HEK293 (cell line): ENCODE measurements at regions not wholly inside any gene's neighbourhood (a gene's known extent, or its start where the extent isn't known, plus 50 kb on each side); places are given as distances from the start of the nearest gene placed in this dataset.

Source experiments
- CTCF ChIA-PET: fragments of 350-600 bp; formaldehyde crosslinking; extraction: SDS; loops from one replicate; lab custom pipeline; 2021; ENCODE audit warnings: antibody characterized with exemption; lab: Yijun Ruan, JAX
- POLR2A ChIA-PET: fragments of 300-600 bp; formaldehyde crosslinking; extraction: SDS; loops from one replicate; lab custom pipeline; 2020; ENCODE audit warnings: antibody characterized with exemption, inconsistent platforms; lab: Yijun Ruan, JAX
- H3K27ac ChIP-seq: fragments of 200-500 bp; sonication (Bioruptor generic); 2 replicates; pipeline ENCODE4 v1.5.1; 2014; ENCODE audit warnings: low read depth, low read length, control low read depth, inconsistent platforms; ENCODE audit errors: extremely low read depth
- H3K36me3 ChIP-seq, 2 experiments: fragments of 200-500 bp in 1 of 2; sonication (Bioruptor generic) in 1 of 2; 1 replicate in 1 of 2; 2 replicates in 1 of 2; pipeline ENCODE4 v1.5.1; 2014 to 2017; ENCODE audit warnings: inconsistent platforms in 2 of 2, low read length in 2 of 2; ENCODE audit not compliant: control insufficient read depth in 2 of 2, insufficient read depth in 1 of 2
- H3K4me1 ChIP-seq: fragments of 200-500 bp; sonication (Bioruptor generic); 2 replicates; pipeline ENCODE4 v1.5.1; 2014; ENCODE audit warnings: mild to moderate bottlenecking, low read length, inconsistent platforms; ENCODE audit not compliant: control insufficient read depth, insufficient read depth
- H3K4me3 ChIP-seq: 2 replicates; pipeline ENCODE4 v1.5.1; 2011; ENCODE audit warnings: low read depth, mild to moderate bottlenecking, control low read depth, low read length, moderate library complexity
- H3K9me3 ChIP-seq: fragments of 200-500 bp; sonication (Bioruptor generic); 2 replicates; pipeline ENCODE4 v1.5.1; 2014; ENCODE audit warnings: low read depth, low read length, inconsistent platforms; ENCODE audit not compliant: control insufficient read depth, insufficient read depth
- MZF1 ChIP-seq: fragments of 450-650 bp; formaldehyde crosslinking; IDR thresholded peaks from 2 replicates; pipeline ENCODE4 v1.5.1; 2017; ENCODE audit warnings: missing biosample characterization, missing genetic modification characterization, borderline replicate concordance
- SP2 ChIP-seq: fragments of 450-650 bp; formaldehyde crosslinking; IDR thresholded peaks from 2 replicates; pipeline ENCODE4 v1.5.1; 2016; ENCODE audit warnings: missing biosample characterization, missing genetic modification characterization
- SP7 ChIP-seq: fragments of 450-650 bp; formaldehyde crosslinking; IDR thresholded peaks from 2 replicates; pipeline ENCODE4 v1.5.1; 2016; ENCODE audit warnings: missing biosample characterization, missing genetic modification characterization
- ZNF155 ChIP-seq: fragments of 450-650 bp; formaldehyde crosslinking; IDR thresholded peaks from 2 replicates; pipeline ENCODE4 v1.5.1; 2016; ENCODE audit warnings: missing biosample characterization, missing genetic modification characterization
- ZNF2 ChIP-seq: fragments of 450-650 bp; formaldehyde crosslinking; IDR thresholded peaks from 2 replicates; pipeline ENCODE4 v1.5.1; 2016; ENCODE audit warnings: missing biosample characterization, missing genetic modification characterization
- ZNF341 ChIP-seq: fragments of 450-650 bp; formaldehyde crosslinking; IDR thresholded peaks from 2 replicates; pipeline ENCODE4; 2016; ENCODE audit warnings: low read depth, missing biosample characterization, missing genetic modification characterization
- ZNF555 ChIP-seq: fragments of 450-650 bp; formaldehyde crosslinking; conservative IDR thresholded peaks from 2 replicates; pipeline ENCODE4 v1.5.1; 2017; ENCODE audit warnings: missing biosample characterization, mild to moderate bottlenecking, missing genetic modification characterization, inconsistent platforms
- ZNF629 ChIP-seq: fragments of 450-650 bp; formaldehyde crosslinking; IDR thresholded peaks from 2 replicates; pipeline ENCODE4 v1.5.1; 2017; ENCODE audit warnings: missing biosample characterization, missing genetic modification characterization
- ZNF707 ChIP-seq: fragments of 450-650 bp; formaldehyde crosslinking; IDR thresholded peaks from 2 replicates; pipeline ENCODE4 v1.5.1; 2016; ENCODE audit warnings: missing biosample characterization, missing genetic modification characterization
- ZNF747 ChIP-seq: fragments of 450-650 bp; formaldehyde crosslinking; IDR thresholded peaks from 2 replicates; pipeline ENCODE4 v1.5.1; 2016; ENCODE audit warnings: missing biosample characterization, missing genetic modification characterization
- ZNF768 ChIP-seq: fragments of 450-650 bp; formaldehyde crosslinking; IDR thresholded peaks from 2 replicates; pipeline ENCODE4 v1.5.1; 2018; ENCODE audit warnings: missing biosample characterization, mild to moderate bottlenecking, missing genetic modification characterization
- ZNF792 ChIP-seq: fragments of 450-650 bp; formaldehyde crosslinking; IDR thresholded peaks from 2 replicates; pipeline ENCODE4 v1.5.1; 2016; ENCODE audit warnings: missing biosample characterization, missing genetic modification characterization
- ZNF837 ChIP-seq: fragments of 450-650 bp; formaldehyde crosslinking; IDR thresholded peaks from 2 replicates; pipeline ENCODE4 v1.5.1; 2016; ENCODE audit warnings: missing biosample characterization, missing genetic modification characterization
- TF ChIP-seq, protein P1 (sequence below): fragments of 450-650 bp; formaldehyde crosslinking; IDR thresholded peaks from 2 replicates; pipeline ENCODE4 v1.5.1; 2016; ENCODE audit warnings: missing biosample characterization, missing genetic modification characterization
- TF ChIP-seq, protein P2 (sequence below): fragments of 450-650 bp; formaldehyde crosslinking; IDR thresholded peaks from 2 replicates; pipeline ENCODE4 v1.5.1; 2016; ENCODE audit warnings: missing biosample characterization, missing genetic modification characterization
- TF ChIP-seq, protein P3 (sequence below): fragments of 450-650 bp; formaldehyde crosslinking; IDR thresholded peaks from 2 replicates; pipeline ENCODE4 v1.5.1; 2016; ENCODE audit warnings: missing biosample characterization, missing genetic modification characterization

DNA sequence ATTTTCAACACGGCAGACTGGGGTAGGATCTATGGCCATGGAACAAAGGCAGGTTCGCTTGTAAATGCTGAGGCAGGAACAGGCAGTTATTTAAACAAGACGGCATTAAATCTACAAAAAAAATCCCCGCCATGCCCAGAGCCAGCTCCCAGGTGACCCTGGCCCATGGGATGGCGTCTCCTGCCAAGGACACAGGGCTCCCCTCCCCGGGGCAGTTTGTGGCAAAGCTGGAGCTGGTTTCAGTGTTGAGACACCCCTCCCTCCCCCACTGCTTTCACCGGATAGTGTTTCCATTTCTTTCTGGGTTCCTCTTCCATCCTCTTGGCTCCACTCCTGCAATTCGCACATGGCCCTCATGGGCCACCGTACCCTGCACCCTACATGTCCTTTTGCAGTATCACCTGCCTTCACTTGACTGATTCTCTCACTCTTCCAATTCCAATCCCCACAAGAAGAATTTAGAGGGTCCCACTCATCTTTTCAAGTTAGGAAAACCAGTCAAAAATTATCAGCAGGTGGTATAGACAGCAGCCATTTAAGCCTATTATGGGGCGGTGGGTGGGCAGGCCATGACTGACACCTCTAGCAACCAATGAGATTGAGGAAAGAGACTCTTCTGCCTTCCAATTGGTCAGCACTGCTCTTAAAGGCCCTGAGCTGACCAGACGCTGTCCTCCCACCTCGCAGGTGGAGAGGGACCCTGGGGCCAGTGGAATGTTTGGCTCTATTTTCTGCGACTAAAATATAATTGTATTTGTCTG lies 52.0 kb downstream of the OLIG1 start:
- POLR2A ChIA-PET: interaction anchor here (0.5 kb wide), 1 partner anchor 301 kb away, joined by 4 read pairs; no protein-coding TSS in a partner anchor
- H3K4me3 ChIP-seq: no peak overlapping the region
- no peak overlapping the region for H3K27ac ChIP-seq
- no peaks in the 10 kb centered on the region for H3K9me3 ChIP-seq
- CTCF ChIA-PET: interaction anchor here (0.6 to 3.6 kb wide), 3 partner anchors 127 to 300 kb away, joined by 3 to 21 read pairs (median 4); no protein-coding TSS in a partner anchor
- no peak for TF ChIP-seq ZNF747 (tag by site-specific recombination)
- TF ChIP-seq ZNF341: peak; percentile 50; the same call in 1 of the 2 replicates
- no peak for TF ChIP-seq MZF1
- TF ChIP-seq, all 188 proteins: peak for 1
- Histone ChIP-seq H3K4me1 (no peaks in the 10 kb centered on the region; the same call in 1 of the 2 replicates), H3K36me3 (no peaks in the 10 kb centered on the region)

DNA sequence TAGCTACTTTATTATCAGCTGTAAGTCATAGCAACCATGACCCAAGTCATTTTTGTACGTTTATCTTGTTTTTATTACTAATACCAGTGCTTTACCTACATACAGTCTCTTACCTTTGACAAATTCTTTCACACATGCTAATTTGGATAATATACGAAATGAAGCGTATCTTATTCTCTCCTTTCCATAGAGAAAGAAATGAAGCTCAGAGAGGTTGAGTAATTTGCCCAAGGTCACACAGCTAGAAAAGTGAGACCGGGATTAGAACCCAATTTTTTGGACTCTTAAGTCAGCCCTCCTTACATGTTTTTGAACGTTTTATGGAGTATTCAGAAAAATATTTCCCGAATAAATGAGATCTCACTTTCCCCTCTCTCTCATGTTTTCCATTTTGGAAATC lies 52.6 kb downstream of the OLIG1 start:
- no peak overlapping the region for H3K27ac ChIP-seq
- no peak overlapping the region for H3K4me3 ChIP-seq
- no peaks in the 10 kb centered on the region for H3K36me3 ChIP-seq
- TF ChIP-seq ZNF768 (tag by site-specific recombination) (peak; percentile 82; the same call in 1 of the 2 replicates), ZNF341 (no peak)
- POLR2A ChIA-PET: no interaction called here
- no peaks in the 10 kb centered on the region; the same call in 1 of the 2 replicates for H3K4me1 ChIP-seq
- CTCF ChIA-PET: interaction anchor here (0.7 to 6.9 kb wide), 3 partner anchors 129 to 194 kb away, joined by 4 to 127 read pairs (median 5); no protein-coding TSS in a partner anchor
- no peaks in the 10 kb centered on the region for H3K9me3 ChIP-seq

DNA sequence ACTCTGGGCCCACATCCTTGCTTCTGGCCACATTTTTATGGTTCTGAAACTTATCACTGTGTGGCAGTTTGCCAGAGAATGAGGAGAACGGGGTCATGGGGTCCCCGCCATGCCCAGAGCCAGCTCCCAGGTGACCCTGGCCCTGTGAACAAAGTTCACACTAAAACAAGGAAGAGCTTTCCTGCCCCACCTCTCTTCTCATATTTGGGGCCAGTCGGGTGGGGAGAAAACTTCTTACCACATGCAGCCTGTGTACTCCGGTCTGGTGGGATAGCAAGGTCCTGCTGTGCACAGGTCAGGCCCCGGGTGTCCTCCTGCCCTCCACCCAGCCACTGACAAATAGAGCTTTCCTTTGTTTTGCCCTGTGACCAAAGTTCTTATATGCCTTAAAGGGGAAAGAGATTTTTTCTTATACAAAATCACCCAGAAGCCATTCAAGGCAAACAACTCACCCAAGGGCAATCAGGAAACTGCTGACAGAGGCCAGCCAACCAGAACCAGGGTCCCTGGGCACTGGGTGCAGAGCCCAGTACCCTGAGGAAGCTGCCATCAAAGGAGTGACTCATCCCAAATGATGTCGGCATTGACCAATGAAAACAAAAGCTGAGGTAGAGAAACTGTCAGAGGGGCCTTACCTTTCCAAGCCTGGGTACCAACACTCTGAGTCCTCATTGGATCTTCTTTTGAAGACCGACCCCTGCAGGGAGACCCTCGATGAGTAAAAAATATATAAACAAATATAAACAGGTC lies 53.6 kb downstream of the OLIG1 start:
- no peak overlapping the region for H3K27ac ChIP-seq
- CTCF ChIA-PET: interaction anchor here (0.7 to 6.9 kb wide), 5 partner anchors 9 to 183 kb away, joined by 3 to 127 read pairs (median 3); partner anchors contain the start of gene OLIG2
- no peaks in the 10 kb centered on the region for H3K36me3 ChIP-seq
- no peaks in the 10 kb centered on the region; the same call in 1 of the 2 replicates for H3K4me1 ChIP-seq
- TF ChIP-seq SP7 (tag by site-specific recombination): no peak
- peak; percentile 58 for TF ChIP-seq SP2 (tag by site-specific recombination)
- no peak for TF ChIP-seq ZNF837
- TF ChIP-seq ZNF629 (tag by site-specific recombination): 0 out of 2 replicates have a peak, but pooled peaks have one; percentile 23
- TF ChIP-seq, all 188 proteins: peak for 2
- H3K9me3 ChIP-seq: no peaks in the 10 kb centered on the region
- H3K4me3 ChIP-seq: no peak overlapping the region
- POLR2A ChIA-PET: no interaction called here

DNA sequence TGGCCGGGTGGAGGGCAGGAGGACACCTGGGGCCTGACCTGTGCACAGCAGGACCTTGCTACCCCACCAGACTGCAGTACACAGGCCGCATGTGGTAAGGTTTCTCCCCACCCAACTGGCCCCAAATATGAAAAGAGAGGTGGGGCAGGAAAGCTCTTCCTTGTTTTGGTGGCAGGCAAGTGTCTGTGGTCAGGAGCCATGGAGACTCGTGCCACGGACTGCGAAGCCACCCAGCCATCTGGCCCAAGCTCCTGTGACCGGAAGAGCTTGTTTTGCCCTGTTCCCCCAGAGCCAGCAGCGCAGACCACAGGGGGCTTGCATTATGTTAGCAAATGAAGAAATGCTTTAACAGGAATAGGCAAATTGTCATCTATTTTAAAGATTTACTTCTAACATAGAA lies 54.9 kb downstream of the OLIG1 start:
- H3K36me3 ChIP-seq: no peaks in the 10 kb centered on the region
- ChIA-PET POLR2A (interaction anchor here (0.8 kb wide), 1 partner anchor 100 kb away, joined by 3 read pairs; the partner anchor contains the start of gene OLIG2), CTCF (interaction anchor here (0.7 to 6.9 kb wide), 10 partner anchors 12 to 298 kb away, joined by 3 to 127 read pairs (median 3); no protein-coding TSS in a partner anchor)
- no peak overlapping the region for H3K27ac ChIP-seq
- no peak overlapping the region for H3K4me3 ChIP-seq
- H3K4me1 ChIP-seq: no peaks in the 10 kb centered on the region; the same call in 1 of the 2 replicates
- no peaks in the 10 kb centered on the region for H3K9me3 ChIP-seq
- TF ChIP-seq ZNF747 (tag by site-specific recombination) (no peak), ZNF155 (tag by site-specific recombination) (no peak), ZNF2 (tag by site-specific recombination) (no peak), ZNF707 (no peak), ZNF792 (tag by site-specific recombination) (no peak), ZNF555 (tag by site-specific recombination) (no peak)
- TF ChIP-seq, protein P1, sequence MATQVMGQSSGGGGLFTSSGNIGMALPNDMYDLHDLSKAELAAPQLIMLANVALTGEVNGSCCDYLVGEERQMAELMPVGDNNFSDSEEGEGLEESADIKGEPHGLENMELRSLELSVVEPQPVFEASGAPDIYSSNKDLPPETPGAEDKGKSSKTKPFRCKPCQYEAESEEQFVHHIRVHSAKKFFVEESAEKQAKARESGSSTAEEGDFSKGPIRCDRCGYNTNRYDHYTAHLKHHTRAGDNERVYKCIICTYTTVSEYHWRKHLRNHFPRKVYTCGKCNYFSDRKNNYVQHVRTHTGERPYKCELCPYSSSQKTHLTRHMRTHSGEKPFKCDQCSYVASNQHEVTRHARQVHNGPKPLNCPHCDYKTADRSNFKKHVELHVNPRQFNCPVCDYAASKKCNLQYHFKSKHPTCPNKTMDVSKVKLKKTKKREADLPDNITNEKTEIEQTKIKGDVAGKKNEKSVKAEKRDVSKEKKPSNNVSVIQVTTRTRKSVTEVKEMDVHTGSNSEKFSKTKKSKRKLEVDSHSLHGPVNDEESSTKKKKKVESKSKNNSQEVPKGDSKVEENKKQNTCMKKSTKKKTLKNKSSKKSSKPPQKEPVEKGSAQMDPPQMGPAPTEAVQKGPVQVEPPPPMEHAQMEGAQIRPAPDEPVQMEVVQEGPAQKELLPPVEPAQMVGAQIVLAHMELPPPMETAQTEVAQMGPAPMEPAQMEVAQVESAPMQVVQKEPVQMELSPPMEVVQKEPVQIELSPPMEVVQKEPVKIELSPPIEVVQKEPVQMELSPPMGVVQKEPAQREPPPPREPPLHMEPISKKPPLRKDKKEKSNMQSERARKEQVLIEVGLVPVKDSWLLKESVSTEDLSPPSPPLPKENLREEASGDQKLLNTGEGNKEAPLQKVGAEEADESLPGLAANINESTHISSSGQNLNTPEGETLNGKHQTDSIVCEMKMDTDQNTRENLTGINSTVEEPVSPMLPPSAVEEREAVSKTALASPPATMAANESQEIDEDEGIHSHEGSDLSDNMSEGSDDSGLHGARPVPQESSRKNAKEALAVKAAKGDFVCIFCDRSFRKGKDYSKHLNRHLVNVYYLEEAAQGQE (tag by site-specific recombination): no peak
- TF ChIP-seq, protein P2, sequence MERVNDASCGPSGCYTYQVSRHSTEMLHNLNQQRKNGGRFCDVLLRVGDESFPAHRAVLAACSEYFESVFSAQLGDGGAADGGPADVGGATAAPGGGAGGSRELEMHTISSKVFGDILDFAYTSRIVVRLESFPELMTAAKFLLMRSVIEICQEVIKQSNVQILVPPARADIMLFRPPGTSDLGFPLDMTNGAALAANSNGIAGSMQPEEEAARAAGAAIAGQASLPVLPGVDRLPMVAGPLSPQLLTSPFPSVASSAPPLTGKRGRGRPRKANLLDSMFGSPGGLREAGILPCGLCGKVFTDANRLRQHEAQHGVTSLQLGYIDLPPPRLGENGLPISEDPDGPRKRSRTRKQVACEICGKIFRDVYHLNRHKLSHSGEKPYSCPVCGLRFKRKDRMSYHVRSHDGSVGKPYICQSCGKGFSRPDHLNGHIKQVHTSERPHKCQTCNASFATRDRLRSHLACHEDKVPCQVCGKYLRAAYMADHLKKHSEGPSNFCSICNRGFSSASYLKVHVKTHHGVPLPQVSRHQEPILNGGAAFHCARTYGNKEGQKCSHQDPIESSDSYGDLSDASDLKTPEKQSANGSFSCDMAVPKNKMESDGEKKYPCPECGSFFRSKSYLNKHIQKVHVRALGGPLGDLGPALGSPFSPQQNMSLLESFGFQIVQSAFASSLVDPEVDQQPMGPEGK (tag by site-specific recombination): no peak
- TF ChIP-seq, protein P3, sequence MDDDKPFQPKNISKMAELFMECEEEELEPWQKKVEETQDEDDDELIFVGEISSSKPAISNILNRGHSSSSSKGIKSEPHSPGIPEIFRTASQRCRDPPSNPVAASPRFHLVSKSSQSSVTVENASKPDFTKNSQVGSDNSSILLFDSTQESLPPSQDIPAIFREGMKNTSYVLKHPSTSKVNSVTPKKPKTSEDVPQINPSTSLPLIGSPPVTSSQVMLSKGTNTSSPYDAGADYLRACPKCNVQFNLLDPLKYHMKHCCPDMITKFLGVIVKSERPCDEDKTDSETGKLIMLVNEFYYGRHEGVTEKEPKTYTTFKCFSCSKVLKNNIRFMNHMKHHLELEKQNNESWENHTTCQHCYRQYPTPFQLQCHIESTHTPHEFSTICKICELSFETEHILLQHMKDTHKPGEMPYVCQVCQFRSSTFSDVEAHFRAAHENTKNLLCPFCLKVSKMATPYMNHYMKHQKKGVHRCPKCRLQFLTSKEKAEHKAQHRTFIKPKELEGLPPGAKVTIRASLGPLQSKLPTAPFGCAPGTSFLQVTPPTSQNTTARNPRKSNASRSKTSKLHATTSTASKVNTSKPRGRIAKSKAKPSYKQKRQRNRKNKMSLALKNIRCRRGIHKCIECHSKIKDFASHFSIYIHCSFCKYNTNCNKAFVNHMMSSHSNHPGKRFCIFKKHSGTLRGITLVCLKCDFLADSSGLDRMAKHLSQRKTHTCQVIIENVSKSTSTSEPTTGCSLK (tag by site-specific recombination): no peak
